HAP-1 (cell line): ENCODE measurements at regions not wholly inside any gene's neighbourhood (a gene's known extent, or its start where the extent isn't known, plus 50 kb on each side); places are given as distances from the start of the nearest gene placed in this dataset.

Experiments
- DNase-seq, 2 experiments: peaks; one replicate each; pipeline ENCODE4 v3.0.0-alpha.2; 2016 to 2020; ENCODE audit warnings: low spot score in 2 of 2
- H3K27me3 ChIP-seq: fragments of 250-450 bp; sonication (Bioruptor Pico); 2 replicates; pipeline ENCODE4 v1.5.1; 2020; ENCODE audit warnings: low read depth, mild to moderate bottlenecking, moderate library complexity
- H3K36me3 ChIP-seq: fragments of 250-450 bp; sonication (Bioruptor Pico); replicated peaks from 2 replicates; pipeline ENCODE4 v1.5.1; 2020; ENCODE audit warnings: mild to moderate bottlenecking
- H3K4me1 ChIP-seq: fragments of 250-450 bp; sonication (Bioruptor Pico); 2 replicates; pipeline ENCODE4 v1.5.1; 2020; ENCODE audit warnings: mild to moderate bottlenecking
- H3K4me3 ChIP-seq: fragments of 250-450 bp; sonication (Bioruptor Pico); 2 replicates; pipeline ENCODE4 v1.5.1; 2020; ENCODE audit warnings: mild to moderate bottlenecking, moderate library complexity
- H3K9me3 ChIP-seq: fragments of 250-450 bp; sonication (Bioruptor Pico); 2 replicates; pipeline ENCODE4 v1.5.1; 2020; ENCODE audit warnings: mild to moderate bottlenecking, moderate library complexity
- in situ Hi-C: fragments of 300-500 bp; cut with MboI; formaldehyde crosslinking; loops from 3 replicates; pipeline ENCODE4 v1.14.3; 2020; ENCODE audit warnings: low sequenced_read_pairs, inconsistent platforms, mixed read lengths

DNA sequence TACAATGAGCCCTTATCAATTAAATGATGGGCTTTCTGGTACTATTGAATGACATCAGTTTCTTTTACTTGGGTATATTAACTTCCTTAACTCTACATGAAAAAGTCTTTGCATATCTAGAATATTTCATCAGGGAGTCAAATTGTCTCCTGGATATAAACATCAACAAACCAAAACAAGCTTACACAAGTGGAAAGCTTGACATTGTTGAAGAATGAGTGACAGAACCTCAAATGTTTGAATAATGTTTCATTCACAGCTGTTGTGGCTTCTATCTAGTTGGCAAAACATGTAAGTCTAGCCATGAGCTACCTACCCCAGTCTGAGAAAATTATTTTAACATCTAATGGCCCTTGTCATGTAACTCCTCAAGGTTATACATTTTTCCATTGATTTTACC is 604.8 kb upstream of the ADAMTS5 start:
- H3K4me3 ChIP-seq = no peak overlapping the region
- no peak for DNase-seq
- no peaks in the 10 kb centered on the region for H3K36me3 ChIP-seq
- no peaks in the 10 kb centered on the region for H3K4me1 ChIP-seq
- in situ Hi-C loops = loop anchor here (25.0 kb wide), 1 partner anchor 709 kb away; no protein-coding TSS in a partner anchor
- H3K27me3 ChIP-seq = no peaks in the 10 kb centered on the region
- H3K9me3 ChIP-seq = no peaks in the 10 kb centered on the region

DNA sequence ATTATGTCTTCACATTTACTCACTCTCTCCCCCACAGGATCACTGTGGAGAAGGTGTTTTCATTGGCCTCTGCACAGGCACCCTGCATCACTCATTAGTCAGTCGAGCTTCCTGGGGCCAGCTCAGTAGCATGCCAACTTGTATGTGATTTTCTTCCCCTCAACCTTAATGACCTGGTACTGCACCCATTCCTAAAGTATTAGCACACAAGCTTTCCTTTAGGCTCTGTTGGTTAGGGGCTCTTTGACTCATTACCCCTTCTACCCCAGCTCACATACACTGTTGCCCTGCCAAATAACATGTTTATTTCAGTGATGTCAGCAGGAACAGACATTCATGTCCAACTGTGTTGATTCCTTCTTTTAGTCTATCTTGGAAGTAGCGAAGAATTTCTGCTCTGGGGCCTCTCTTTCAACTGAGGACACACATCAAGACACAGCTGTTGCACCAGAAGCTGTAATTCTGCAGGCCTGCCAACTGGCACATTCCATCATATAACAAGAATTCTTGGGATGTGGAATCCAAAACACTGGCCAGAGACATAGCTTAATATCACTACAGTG is 603.5 kb upstream of the ADAMTS5 start:
- Histone ChIP-seq H3K4me1 (no peaks in the 10 kb centered on the region), H3K36me3 (no peaks in the 10 kb centered on the region), H3K4me3 (no peak overlapping the region), H3K27me3 (no peaks in the 10 kb centered on the region), H3K9me3 (no peaks in the 10 kb centered on the region)
- no peak for DNase-seq
- in situ Hi-C loops = loop anchor here (25.0 kb wide), 1 partner anchor 708 kb away; no protein-coding TSS in a partner anchor

DNA sequence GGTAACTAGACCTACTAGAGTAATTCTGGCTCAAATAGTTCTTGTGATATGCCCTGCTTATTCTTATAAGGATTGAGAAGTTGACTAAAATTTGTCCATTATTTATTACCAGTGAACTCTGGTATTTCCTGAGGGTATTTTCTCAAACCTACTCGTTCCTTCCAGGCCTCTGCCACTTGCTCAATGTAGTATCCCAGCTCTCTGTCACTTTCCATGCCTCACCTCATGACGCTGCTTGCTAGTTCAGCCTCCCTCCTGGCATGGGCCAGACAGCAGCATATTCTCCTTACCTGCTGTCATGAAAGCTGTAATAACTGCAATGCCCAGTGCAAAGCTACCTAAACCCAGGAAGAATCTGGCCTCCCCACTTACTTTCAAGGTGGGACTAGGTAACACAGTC is 602.9 kb upstream of the ADAMTS5 start:
- Histone ChIP-seq H3K4me3 (no peak overlapping the region), H3K4me1 (no peaks in the 10 kb centered on the region), H3K27me3 (no peaks in the 10 kb centered on the region), H3K9me3 (no peaks in the 10 kb centered on the region), H3K36me3 (no peaks in the 10 kb centered on the region)
- DNase-seq = no peak
- in situ Hi-C loops = loop anchor here (25.0 kb wide), 1 partner anchor 708 kb away; no protein-coding TSS in a partner anchor

DNA sequence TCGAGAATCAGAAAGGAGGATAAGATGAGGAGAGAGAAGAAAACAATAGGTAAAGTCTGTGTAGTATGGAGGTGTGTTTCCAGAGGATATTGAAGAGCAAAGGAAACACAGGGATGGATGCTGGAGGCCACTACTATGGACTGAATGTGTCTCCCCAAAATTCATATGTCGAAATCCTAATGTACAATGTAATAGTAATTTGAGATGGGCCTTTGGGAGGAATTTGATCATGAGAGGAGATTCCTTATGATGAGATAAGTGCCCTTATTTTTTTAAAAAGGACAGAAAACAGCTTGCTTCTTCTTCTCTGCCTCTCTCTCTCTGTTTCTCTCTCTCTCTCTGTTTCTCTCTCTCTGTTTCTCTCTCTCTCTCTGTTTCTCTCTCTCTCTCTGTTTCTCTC is 602.2 kb upstream of the ADAMTS5 start:
- no peaks in the 10 kb centered on the region for H3K9me3 ChIP-seq
- in situ Hi-C loops = loop anchor here (25.0 kb wide), 1 partner anchor 707 kb away; no protein-coding TSS in a partner anchor
- DNase-seq = no peak

DNA sequence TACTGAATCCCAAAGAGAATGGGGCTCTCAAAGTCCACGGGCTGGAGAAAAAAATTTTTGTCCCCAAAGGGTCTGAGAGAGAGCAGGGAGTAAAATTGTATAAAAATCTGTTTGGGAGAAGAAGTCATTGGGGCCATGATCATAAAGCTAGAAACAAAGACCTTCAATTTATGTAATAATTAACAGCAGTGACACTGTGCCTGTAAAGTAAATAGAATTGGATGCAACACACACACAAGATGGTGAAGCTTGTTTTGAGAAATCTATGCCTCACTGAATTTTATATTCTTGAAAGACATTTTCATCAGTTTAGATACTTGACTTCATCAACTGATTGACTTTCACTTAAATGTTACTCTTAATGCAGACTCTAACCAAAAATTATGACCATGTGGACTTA is 600.5 kb upstream of the ADAMTS5 start:
- DNase-seq = no peak
- in situ Hi-C loops = loop anchor here (25.0 kb wide), 1 partner anchor 705 kb away; no protein-coding TSS in a partner anchor
- H3K27me3 ChIP-seq = no peaks in the 10 kb centered on the region
- no peaks in the 10 kb centered on the region for H3K36me3 ChIP-seq
- no peak overlapping the region for H3K4me3 ChIP-seq
- no peaks in the 10 kb centered on the region for H3K9me3 ChIP-seq
- no peaks in the 10 kb centered on the region for H3K4me1 ChIP-seq

More for the DNA sequence above, 602.2 kb upstream of the ADAMTS5 start:
- H3K4me3 ChIP-seq = no peak overlapping the region
- no peaks in the 10 kb centered on the region for H3K4me1 ChIP-seq
- no peaks in the 10 kb centered on the region for H3K36me3 ChIP-seq
- H3K27me3 ChIP-seq = no peaks in the 10 kb centered on the region

DNA sequence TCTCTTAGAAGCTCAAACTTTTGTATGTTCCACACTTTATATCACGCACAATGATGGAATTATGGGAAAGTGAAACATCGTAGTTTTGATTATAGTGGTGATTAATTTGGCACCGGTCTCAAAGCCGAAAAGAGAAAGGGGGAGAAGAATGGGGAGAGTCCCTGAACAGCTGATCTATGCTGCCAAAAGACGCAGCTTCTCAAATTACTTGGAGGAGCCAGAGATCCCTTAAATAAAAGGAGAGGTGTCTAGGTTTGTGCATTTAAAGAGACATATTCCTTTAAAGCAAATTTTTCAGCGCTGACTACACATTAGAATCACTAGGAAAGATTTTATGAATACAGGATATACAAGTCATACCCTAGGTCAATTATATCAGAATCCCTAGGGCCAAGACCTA is 599.6 kb upstream of the ADAMTS5 start:
- DNase-seq = no peak
- Histone ChIP-seq H3K27me3 (no peaks in the 10 kb centered on the region), H3K36me3 (no peaks in the 10 kb centered on the region), H3K9me3 (no peaks in the 10 kb centered on the region), H3K4me3 (no peak overlapping the region), H3K4me1 (no peaks in the 10 kb centered on the region)
- in situ Hi-C loops = loop anchor here (25.0 kb wide), 1 partner anchor 704 kb away; no protein-coding TSS in a partner anchor

DNA sequence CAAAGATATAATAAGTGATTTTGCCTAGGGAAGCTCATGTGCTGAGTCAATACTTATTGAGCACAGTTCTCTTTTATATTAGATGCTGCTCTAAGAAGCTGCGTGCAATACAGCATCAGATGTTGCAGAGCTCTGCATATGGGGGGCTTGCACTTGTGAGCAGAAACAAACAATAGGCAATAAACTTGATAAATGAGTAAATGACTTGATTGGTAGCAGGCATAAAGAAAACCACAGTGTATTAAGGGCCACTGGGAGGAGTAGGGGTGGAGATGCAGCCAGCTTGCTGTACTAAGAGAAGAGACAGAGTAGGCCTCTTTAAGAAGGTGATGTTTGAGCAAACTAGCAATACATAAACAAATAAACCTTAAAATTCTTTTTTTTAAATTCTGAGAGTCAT is 598.5 kb upstream of the ADAMTS5 start:
- no peaks in the 10 kb centered on the region for H3K4me1 ChIP-seq
- no peak overlapping the region for H3K4me3 ChIP-seq
- no peaks in the 10 kb centered on the region for H3K9me3 ChIP-seq
- DNase-seq = no peak
- in situ Hi-C loops = loop anchor here (25.0 kb wide), 1 partner anchor 703 kb away; no protein-coding TSS in a partner anchor
- H3K27me3 ChIP-seq = no peaks in the 10 kb centered on the region
- no peaks in the 10 kb centered on the region for H3K36me3 ChIP-seq

DNA sequence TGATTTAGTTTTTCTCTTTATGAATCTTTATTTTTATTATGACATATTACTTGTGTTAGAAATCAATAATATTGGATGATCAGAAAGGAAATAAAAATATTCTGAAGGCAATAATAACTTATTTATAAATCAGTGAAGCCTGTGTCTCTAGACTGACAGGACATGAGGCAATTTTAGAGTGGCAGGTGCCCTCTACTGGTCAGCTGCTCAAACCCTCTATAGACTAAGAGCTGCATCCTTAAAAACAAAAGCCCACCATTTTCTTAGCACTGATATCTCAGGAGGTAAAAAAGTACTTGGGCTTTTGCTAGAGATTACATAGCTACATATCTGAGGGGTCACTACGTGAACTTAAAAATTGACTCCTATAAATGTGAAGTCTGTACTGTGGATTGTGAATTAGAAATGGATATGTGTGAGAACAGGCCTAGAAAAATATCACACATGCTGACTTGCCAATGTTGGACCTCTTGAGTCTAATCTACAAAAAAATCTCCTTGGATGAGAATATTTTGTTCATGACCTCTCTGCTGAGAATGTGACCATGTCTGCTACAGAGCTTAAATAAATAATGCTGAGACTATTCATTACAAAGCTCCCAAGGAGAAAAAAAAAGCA is 597.9 kb upstream of the ADAMTS5 start:
- peak; percentile 29 to 33 for DNase-seq
- Histone ChIP-seq H3K9me3 (no peaks in the 10 kb centered on the region), H3K4me1 (no peaks in the 10 kb centered on the region), H3K36me3 (no peaks in the 10 kb centered on the region), H3K4me3 (no peak overlapping the region), H3K27me3 (no peaks in the 10 kb centered on the region)
- in situ Hi-C loops = loop anchor here (25.0 kb wide), 1 partner anchor 702 kb away; no protein-coding TSS in a partner anchor

DNA sequence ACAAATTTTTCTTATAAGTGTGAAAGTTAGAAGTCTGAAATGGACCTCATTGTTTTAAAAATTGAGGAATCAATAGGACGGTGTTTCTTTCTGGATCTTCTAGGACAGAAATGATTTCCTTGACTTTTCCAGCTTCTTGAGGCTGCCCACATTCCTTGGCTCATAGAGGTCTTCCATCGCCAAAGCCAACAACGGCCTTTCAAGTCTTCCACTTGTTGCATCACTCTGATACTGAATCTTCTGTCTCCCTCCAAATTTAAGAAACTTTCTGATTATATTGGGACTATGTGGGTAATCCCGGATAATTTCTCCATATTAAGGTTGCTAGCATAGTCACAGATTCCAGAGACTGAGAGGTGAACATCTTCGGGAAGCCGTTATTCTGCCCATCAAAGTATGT is 595.4 kb upstream of the ADAMTS5 start:
- Histone ChIP-seq H3K9me3 (no peaks in the 10 kb centered on the region), H3K4me1 (no peaks in the 10 kb centered on the region), H3K27me3 (no peaks in the 10 kb centered on the region), H3K4me3 (no peak overlapping the region), H3K36me3 (no peaks in the 10 kb centered on the region)
- DNase-seq = no peak
- in situ Hi-C loops = loop anchor here (25.0 kb wide), 1 partner anchor 700 kb away; no protein-coding TSS in a partner anchor

DNA sequence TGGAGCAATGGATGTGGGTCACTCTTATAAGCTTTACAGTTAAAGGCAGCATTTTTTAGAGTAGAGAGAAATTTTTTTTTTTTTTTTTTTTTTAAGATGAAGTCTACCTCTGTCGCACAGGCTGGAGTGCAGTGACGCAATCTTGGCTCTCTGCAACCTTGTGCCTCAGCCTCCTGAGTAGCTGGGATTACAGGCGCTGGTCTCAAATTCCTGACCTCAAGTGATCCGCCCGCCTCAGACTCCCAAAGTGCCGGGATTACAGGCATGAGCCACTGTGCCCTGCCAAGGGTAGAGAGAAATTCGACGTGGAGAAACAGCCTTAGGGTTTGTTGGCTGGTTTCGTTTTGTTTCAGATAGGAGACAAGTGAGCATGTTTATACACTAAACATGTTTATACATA is 594.2 kb upstream of the ADAMTS5 start:
- DNase-seq = no peak
- Histone ChIP-seq H3K36me3 (no peaks in the 10 kb centered on the region), H3K27me3 (no peaks in the 10 kb centered on the region), H3K4me1 (no peaks in the 10 kb centered on the region), H3K4me3 (no peak overlapping the region), H3K9me3 (no peaks in the 10 kb centered on the region)
- in situ Hi-C loops = loop anchor here (25.0 kb wide), 1 partner anchor 699 kb away; no protein-coding TSS in a partner anchor

DNA sequence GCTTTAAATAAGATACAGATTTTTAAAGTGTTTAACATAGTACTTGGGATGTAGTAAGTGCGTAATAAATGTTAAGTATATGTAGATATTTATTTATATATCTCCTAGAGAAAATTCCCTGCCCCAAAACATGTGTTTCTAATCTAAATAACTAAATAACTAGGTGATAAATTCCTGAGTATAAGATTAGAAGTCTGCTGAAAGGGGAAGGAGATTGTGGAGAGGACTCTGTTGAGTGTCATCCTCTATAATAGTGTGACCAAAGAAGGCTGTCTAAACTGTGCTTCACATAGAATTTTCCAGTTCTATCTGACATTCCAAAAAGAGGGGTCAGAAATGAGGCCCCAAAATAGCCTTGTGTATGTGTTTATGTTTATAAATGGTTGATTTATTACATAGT is 590.5 kb upstream of the ADAMTS5 start:
- Histone ChIP-seq H3K36me3 (no peaks in the 10 kb centered on the region), H3K9me3 (no peaks in the 10 kb centered on the region), H3K4me3 (no peak overlapping the region), H3K4me1 (no peaks in the 10 kb centered on the region), H3K27me3 (no peaks in the 10 kb centered on the region)
- no peak for DNase-seq
- in situ Hi-C loops = loop anchor here (25.0 kb wide), 1 partner anchor 695 kb away; no protein-coding TSS in a partner anchor

DNA sequence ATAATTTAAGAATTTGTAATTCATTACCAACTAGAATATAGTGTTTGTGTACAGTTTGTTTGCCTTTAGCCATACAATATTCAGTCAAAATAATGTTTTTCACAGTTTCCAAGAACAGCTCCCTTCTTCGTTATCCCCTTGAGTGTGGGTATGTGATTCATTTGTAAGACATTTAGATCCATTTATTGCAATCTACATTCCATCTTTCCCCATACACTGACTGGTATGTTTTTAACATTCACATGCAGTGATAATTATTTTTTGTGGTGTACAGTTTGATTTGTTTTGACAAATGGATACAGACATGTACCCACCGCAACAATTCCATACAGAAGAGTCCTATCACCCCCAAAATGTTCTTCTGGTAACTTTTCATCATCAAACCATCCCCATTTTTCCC is 589.1 kb upstream of the ADAMTS5 start:
- Histone ChIP-seq H3K36me3 (no peaks in the 10 kb centered on the region), H3K4me3 (no peak overlapping the region), H3K4me1 (no peaks in the 10 kb centered on the region), H3K27me3 (no peaks in the 10 kb centered on the region), H3K9me3 (no peaks in the 10 kb centered on the region)
- in situ Hi-C loops = loop anchor here (25.0 kb wide), 1 partner anchor 694 kb away; no protein-coding TSS in a partner anchor
- DNase-seq = no peak

DNA sequence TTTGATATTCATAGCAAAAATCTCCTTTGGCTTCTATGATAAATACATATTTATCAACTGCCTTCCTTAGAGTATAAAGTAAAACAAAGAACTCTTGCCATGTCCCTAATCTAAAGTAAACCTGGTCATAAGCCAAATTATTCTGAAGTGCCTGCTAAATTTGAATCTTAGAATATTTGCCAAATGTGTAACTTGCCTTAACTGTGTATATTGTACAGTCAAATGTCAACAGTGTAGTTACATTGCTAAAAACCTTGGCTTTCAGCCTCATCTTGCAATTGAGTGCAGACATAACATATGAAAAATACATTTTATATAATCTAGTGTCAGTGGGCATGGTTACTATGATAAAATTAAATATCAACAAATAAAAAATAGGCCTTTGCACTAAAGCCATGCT is 583.4 kb upstream of the ADAMTS5 start:
- no peak overlapping the region for H3K4me3 ChIP-seq
- in situ Hi-C loops = loop anchor here (25.0 kb wide), 1 partner anchor 688 kb away; no protein-coding TSS in a partner anchor

DNA sequence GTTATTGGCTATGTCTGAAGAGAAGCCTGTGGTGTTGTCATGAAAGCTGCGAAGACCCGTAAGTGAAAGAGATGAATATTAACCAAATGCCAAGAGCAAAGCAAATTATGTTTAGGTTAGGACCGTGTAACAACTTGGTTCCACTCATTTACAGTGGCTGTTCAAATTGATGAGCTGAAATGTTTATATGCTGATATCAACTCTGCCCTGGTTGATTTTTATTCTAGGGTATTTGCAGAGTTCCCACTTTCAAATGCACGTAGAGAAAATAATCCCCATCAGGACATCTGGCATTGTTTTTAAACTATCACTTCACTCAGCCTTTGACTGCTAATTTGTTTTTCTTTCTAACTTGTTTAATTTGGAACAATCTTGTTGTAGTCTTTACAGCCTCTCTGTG is 581.6 kb upstream of the ADAMTS5 start:
- Histone ChIP-seq H3K9me3 (no peaks in the 10 kb centered on the region), H3K4me3 (no peak overlapping the region), H3K27me3 (no peaks in the 10 kb centered on the region), H3K36me3 (no peaks in the 10 kb centered on the region), H3K4me1 (no peaks in the 10 kb centered on the region)
- in situ Hi-C loops = no loop called here
- no peak for DNase-seq

More for the DNA sequence above, 583.4 kb upstream of the ADAMTS5 start:
- Histone ChIP-seq H3K27me3 (no peaks in the 10 kb centered on the region), H3K36me3 (no peaks in the 10 kb centered on the region), H3K9me3 (no peaks in the 10 kb centered on the region), H3K4me1 (no peaks in the 10 kb centered on the region)
- DNase-seq = no peak
